Limb (tissue), 2 donors: ENCODE measurements at regions not wholly inside any gene's neighbourhood (a gene's known extent, or its start where the extent isn't known, plus 50 kb on each side); places are given as distances from the start of the nearest gene placed in this dataset.
"Not testable (repeated sequence)": the region's sequence is repeated elsewhere in the genome, so short reads cannot be mapped to it uniquely, and the experiment has no call there.

Experiments used
- DNase-seq, 2 donors: peaks; one replicate each; pipeline ENCODE4 v3.0.0-alpha.2; 2016; ENCODE audit errors: extremely low spot score in 2 of 2

DNA sequence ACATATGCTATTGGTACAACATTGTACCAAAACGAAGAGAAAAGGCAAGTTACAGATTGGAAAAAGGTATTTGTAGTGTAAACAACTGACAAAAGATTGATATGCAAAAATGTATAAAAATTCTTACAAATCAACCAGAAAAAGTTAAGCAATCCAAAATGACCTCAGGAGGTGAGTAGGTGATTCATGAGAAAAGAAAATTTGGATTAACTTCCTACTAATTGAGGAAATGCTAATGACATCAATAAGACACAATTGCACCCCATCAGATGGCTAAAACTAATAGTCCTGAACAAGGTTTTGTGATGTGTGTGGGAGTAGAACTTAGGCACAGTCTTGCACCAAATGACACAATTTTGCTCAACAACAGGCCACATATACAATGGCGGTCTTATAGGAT is 129.3 kb downstream of the COPS8 start:
- no peak for DNase-seq

DNA sequence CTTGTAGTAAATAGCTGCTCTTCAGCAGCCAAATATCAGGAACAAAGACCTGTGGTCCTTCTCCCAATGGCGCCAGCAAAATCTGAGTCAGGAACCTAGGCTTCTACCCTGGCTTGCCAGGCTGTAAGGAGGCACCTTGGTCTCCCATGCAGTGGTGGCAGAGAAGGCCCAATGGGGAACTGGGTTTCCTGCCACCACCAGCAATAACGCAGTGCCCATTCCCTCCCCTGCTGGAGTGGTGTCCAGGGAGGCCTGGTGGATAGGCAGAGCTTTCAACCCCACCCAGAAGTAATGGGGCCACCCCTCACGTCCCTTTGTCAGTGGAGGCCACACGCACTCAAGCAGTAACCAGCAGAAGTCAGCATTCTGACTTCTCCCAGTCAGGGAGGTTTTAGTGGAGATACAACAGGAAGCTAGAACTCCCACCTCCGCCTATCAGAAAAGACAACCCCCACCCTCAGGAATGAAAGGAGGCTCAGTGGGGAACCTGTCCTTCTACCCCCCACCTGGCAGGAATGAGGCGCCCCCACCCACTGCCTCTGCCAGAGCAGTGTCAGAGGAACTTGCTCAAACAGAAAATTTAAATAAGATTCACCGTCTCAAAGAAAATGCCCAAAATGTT is 132.4 kb downstream of the COPS8 start:
- no peak for DNase-seq

DNA sequence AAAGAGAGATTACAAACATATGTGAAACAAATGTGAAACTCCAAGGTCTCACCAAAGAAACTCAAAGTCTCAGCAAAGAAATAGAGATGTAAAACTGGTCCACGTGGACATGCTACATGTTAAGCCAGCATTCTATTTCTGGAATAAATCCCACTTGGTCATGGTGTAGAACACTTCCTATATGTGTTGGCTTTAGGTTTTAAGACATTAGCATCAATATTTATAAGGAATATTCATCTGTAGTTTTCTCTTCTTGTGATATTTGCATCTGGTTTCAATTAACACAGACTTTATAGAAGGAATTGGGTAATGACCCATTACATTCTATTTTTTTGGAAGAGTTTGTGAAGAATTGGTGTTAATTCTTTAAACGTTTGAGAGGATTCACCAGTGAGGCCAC is 133.1 kb downstream of the COPS8 start:
- peak in 1 of 2 donors; percentile 76 for DNase-seq

DNA sequence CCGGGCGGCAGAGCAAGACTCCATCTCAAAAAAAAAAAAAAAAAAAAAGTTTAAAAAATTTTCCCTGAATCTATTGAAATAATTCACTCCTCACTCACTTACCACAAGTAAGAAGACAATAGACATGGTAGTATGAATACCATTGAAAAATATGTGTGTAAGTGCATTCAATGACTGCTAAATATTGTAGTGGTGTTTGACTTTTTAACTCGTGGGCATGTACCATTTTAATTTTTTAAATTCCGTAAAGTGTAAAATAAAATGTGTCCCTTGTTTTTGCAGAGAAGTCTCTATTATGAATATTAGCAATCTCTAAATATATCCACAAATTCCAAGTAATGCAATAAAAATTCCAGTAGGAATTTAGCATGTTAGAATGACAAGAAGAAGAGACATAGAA is 134.1 kb downstream of the COPS8 start:
- no peak for DNase-seq

DNA sequence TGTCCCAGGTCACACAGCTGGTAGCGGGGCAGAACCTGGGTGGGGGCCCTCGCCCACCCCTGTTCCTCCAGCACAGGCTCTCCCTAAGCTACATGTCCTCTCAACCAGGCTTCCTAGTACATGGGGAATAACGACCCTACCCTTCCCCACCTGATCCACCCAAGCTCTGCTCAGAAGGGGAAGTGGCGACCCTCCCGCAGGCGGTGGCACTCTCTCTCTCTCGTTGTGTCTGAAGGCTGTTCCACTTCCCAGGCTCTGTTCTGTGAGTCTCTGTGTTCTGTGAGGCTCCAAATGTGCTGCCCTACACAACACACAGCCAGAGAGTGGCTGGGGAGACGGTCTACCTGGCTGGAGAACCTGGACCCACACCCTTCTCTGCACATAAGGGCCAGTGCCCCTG is 135.8 kb downstream of the COPS8 start:
- DNase-seq, result no peak

DNA sequence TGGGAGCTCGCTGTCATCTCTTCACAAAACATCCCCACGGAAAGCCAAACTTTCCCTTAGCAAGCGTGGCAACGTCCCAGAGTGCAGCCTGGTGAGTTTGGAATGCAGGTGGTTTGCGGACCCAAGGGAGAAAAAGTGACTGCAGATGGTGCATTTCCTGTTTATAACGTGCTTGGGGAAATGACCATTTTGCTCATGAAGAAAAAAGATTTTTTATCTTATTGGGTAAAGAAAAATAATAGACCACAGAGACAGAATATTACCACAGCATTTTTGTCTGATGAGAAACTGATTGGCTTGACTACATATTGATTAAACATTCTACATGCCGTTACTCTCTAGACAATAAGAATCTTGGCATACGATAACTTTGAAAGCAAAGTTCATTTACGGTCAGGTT is 136.5 kb downstream of the COPS8 start:
- peak in 1 of 2 donors; percentile 30 for DNase-seq

DNA sequence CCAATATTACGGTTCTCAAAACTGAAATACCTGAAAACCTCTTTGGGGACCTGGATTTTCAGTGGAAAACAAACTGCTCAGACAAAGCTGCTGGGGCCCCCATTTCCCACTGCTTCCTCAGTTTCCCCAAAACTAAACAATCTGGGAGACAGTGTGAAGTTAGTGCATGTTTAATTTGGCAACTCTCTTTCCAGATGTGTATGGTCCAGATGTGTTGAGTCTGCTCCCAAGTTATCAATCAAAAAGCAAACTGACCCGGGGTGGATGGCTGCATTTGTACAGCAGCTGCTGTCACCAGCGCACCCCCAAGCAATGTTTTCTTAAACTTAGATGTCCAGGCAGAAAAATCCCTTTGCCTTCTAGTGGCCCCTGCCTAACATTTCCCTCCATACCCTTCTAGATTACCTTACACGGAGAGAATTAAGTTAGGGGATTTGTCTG is 136.9 kb downstream of the COPS8 start:
- DNase-seq, result peak in 1 of 2 donors; percentile 18

DNA sequence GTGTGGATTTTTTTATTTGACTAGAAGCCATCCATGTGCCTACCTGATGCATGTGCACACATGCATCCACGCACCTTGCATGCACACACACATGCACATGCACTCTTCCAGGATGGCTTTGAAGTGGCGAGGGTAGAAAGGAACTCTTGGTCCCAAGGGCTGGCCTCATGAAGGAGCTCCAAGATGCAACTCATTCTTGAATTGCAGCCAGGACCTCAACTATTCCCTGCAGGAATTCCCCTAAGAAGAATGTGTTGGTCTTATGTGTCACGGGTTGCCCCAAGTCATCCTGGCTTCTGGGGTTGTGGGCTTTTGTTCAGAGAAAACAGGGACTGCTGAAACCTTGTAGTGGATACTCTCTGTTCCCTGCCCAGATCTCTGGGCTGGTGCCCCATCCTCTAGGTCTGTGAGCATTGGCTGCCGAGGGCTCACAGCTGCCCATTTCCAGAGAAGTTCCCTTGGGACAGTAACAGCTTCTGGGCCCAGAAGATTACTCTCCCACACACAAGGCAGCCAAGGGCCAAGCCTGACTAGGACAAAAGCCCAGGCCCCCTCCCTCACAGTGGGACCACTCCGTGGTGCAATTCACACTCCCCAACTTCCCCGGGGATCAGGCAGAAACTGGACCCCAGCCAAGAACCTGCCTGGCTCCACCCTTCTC is 137.6 kb downstream of the COPS8 start:
- no peak for DNase-seq

DNA sequence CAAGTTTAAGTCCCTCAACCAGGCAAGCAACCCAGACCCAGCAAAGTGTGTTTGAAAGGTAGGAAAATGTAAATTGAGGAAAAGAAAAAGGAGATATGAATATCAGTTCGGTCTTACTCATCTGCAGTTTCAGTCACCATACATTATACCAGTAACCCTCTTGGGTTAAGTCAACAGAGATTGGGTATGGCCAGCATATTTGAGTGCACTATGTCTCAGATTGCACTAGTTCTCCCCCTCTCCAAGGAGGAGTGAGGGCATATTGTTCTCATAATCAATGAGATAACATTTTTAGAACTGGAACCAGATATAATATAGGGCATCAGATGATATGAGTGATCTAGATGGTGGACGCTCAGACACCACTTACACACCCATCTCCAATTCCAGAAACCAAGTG is 141.5 kb downstream of the COPS8 start:
- no peak for DNase-seq

DNA sequence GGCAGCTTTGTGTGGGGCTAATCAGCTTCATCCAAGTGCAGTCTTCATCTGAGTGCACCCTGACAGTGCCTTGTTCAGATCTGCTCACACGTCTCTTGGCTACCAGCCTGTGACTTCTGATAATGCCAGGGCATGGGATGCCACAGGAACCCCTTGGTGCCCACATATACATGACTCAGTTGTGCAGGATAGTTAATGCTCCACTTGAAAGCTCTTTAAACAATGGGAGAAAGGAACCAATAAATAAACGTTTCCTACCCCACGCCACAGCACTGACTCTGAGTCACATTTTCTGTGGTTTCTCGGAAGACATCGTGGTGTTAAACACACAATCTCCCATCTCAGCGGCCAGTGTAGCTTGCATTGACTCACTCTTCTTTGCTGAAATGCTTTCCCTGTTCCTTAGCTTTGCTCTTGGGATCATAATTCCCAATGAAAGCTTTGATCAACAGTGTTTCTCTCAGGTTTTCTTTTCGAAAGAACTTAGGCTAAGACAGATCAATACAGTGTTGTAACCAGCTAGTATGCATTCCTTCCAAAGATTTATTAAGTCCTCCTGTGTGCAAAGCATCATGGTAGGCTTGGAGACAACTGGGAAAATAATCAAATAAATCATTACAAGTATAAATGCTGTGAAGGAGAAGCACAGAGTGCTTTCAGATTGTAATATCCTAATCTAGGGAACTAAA is 142.0 kb downstream of the COPS8 start:
- no peak for DNase-seq

DNA sequence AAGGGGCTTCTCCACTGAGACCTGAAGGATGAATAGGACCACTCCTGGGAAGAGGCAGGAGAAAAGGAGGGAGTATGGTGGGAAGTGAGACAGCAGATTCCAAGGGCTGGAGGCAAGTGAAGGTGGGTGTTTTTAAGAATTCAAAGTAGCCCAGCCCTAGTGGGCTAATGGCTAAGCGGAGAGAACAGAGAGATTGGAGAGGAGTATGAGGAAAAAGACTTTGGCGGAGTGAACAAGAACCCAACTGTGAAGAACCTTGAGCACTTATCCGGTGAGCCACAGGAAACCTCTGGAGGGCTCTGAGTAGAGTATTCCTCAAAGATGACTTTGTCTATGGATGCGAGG is 142.6 kb downstream of the COPS8 start:
- no peak for DNase-seq

DNA sequence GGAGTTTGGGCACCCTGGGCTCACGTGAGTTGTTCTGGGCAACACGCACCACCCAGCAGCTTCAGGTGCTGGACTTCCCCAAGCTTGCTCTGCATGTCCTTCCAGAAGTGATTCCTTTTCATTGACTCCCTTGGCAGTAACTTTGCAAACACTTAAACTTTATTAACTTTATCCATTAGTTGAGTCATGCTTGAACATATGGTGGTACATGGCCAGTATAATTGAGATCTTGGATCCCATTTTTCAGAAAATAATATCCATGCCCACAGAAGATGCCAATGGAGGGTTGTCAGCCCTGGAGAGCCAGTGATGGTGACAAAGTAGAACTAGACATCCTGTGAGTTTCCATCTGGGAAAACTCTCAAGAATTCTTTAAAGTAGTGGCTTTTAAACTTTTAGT is 144.2 kb downstream of the COPS8 start:
- no peak for DNase-seq

DNA sequence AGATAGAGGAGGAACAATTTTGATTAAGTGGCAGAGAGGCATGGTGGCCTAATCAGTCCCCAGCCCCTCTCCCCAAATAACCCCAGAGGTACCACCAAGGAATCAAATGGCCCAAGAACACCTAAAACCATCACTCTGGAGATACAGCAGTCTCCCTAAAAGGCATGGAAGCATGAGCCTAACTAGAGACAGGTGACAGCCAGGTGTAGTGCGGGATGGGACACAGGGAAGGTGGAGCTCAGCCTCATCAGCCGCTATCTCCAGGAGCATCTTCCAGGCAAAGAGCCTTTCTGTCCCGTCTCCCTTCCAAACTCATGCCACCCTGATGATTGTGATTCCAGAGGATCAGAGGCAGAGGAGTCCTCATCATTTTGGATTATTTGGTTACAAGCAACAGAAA is 144.7 kb downstream of the COPS8 start:
- no peak for DNase-seq

DNA sequence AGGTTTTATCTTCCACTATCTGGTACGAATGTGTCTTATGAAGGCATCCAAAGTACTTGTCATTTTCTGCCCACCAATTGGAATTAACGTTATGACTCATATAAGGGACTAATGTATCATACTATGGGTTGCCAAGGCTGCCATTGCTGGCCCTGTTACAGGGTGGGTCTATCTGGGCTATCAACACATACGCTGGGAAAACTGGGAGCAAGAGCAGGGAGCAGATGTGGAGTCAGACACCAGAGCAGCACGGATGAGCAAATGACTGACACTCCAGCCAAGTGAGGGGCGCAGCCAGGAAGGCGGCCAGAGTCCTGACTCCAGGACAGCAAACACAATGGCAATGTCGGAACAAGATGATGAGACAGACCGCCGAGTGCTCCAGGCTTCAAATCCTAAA is 145.9 kb downstream of the COPS8 start:
- DNase-seq, result no peak

DNA sequence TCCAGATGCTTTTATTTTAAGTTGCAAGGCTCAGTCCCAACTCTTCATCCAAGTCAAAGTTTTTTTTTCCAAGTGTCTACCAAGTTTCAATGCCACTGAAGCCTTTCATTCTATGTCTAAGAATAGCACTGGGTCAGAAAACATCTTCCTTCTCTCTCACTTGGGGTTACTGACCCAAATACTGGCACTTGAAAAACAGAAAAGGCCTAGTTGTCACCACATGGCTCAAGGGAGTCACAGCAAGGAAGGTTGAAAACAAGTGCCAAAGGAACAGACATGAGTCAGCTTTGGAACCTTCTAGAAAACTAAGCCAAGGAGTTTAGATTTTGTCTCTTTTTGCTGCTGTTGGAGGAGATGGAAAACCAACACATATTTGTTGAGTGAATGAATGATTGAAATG is 146.5 kb downstream of the COPS8 start:
- no peak for DNase-seq

DNA sequence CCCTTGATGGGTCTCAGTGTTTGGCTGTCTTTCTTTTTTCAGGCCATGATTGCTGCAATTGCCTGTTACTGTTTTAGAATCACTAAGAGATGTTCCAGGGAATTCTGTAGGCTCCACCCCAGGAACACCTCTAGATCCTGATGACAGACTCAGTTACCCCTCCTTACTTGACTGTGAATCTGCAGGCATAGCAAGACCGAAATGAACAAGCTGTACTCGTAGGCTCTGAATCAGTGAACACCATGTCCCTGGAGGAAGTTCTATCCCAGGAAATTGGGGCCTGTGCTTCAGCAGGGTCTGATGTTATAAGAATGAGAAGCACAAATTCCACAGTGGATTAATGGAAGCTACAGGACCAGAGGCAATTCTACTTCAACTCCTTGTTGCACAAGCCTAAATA is 148.6 kb downstream of the COPS8 start:
- DNase-seq, result no peak

DNA sequence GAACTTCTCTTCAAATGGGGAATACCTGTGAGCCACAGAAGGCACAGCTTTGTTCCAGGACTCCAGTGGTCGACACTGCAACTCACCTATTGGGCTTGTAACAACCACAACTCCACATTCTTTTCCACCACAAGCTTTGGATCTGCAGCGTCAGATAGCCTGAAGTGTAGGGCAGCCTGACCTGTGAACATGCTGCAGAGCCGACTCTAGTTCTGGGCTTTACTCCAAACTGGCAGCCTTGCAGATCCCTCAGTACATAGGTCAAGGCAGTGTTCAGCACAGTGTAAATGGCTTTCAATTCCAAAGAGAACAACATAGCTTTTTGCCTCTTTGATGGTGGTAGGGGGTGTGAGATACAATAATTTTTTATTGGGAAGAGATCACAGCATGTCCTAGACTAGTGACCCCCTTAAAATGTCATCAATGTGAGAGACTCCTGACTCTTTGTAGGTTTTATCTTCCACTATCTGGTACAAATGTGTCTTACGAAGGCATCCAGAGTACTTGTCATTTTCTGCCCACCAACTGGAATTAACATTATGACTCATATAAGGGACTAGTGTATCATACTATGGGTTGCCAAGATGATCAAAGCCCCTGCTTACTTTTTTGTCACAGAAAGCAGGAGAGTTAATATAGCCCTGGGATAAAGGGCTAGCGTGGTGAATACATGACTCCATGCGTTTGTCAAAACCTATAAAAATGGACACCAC is 149.8 kb downstream of the COPS8 start:
- DNase-seq, result no peak

DNA sequence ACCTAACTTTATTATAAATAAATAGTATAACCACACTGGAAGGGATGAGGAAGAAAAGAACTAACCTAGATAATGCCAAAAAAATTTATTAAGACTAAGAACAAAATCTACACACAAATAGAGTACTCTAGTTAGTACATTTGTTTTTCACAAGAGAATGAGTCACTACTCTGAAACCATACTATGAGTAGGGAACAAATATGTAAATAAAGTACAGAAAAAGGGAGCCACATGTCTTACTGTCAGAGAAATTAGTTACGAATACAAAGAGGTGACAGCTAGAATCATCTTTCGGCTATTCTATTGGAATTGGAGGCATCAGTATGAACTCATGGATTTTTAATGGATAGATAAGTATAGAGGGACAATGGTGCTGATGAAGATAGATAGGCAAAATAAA is 150.5 kb downstream of the COPS8 start:
- DNase-seq, result no peak

DNA sequence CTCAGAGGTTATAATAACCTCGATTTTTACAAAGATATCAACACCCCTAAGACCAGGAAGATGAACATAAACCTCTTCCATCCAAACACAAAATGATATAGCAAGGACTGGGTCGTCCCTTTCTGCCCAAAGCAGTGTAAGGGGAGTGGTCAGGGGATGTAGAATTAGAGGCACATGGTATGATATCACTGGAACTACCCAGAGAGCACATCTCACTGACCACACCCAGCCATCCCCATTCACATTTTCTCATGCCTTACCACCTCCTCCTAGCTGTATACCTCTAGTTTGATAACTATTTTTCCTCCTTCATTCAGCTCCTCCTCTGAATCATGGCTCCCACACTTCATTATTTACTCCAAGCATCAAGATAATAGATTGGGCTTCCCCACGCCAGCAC is 152.6 kb downstream of the COPS8 start:
- DNase-seq, result no peak

DNA sequence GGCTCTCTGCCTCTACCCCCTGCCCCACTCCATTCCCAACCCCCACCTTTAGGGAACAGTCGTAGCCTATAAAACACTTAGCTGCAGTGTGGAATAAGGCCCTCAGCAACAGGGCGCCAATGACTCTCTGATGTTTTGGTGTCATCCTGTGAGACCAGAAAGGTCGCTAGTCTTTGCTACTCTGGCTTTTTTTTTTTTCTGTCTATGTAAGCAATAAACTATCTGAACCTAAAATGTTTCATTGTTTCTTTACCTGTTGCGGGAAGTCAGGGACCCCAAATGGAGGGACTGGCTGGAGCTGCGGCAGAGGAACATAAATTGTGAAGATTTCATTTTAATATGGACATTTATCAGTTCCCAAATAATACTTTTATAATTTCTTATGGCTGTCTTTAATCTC is 154.6 kb downstream of the COPS8 start:
- DNase-seq, result no peak

DNA sequence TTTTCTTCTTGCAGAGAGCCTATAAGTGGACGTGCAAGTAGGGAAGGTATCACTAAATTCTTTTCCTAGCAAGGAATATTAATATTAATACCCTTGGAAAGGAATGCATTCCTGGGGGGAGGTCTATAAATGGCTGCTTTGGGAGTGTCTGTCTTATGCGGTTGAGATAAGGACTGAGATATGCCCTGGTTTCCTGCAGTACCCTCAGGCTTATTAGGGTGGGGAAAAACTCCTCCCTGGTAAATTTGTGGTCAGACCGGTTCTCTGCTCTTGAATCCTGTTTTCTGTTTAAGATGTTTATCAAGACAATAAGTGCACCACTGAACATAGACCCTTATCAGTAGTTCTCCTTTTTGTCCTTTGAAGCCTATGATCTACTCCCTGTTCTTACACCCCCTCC is 155.2 kb downstream of the COPS8 start:
- not testable (repeated sequence) for DNase-seq

DNA sequence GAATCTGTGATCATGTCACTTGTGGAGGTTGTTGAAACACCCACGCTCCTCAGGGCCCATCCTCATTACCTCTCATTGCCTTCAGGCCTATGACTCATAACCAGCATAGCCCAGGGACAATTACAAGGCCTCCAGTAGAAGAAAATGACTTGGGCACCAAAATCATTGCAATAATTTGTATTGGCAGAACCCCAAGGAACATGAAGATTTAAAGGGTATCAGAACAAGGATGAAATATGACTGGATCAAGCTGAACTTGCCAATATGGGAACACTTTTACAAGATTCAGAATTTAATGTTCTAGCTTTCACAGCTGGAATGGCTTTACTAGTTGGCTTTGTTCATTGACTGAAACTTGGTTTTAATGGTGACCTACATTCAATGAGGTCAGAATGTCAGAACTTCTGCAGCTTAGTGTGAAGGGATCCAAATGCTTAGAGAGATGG is 156.4 kb downstream of the COPS8 start:
- DNase-seq, result no peak
